MM.1S (cell line): ENCODE measurements at regions not wholly inside any gene's neighbourhood (a gene's known extent, or its start where the extent isn't known, plus 50 kb on each side); places are given as distances from the start of the nearest gene placed in this dataset.

ENCODE experiments used
- DNase-seq: peaks from one replicate; pipeline ENCODE4 v3.0.0-alpha.2; 2015
- H2AFZ ChIP-seq: fragments of 300-600 bp; sonication (generic); 2 replicates; pipeline ENCODE4 v1.6.0; 2016; ENCODE audit warnings: antibody characterized with exemption, low read length
- H3F3A ChIP-seq: fragments of 300-600 bp; sonication (generic); 2 replicates; pipeline ENCODE4 v1.6.1; 2016; ENCODE audit warnings: mild to moderate bottlenecking, antibody characterized with exemption, low read length, moderate library complexity, mixed read lengths; ENCODE audit not compliant: insufficient read depth
- H3K27ac ChIP-seq: fragments of 300-600 bp; sonication (generic); 2 replicates; pipeline ENCODE4 v1.5.1; 2016; ENCODE audit warnings: mild to moderate bottlenecking, low read length
- H3K27me3 ChIP-seq: fragments of 300-600 bp; sonication (generic); replicated peaks from 2 replicates; pipeline ENCODE4 v1.6.0; 2016; ENCODE audit warnings: low read length; ENCODE audit not compliant: insufficient read depth
- H3K36me3 ChIP-seq: fragments of 300-600 bp; sonication (generic); replicated peaks from 2 replicates; pipeline ENCODE4 v1.6.1; 2016; ENCODE audit warnings: mild to moderate bottlenecking, low read length, mixed read lengths; ENCODE audit not compliant: insufficient read depth
- H3K4me1 ChIP-seq: fragments of 300-600 bp; sonication (generic); 2 replicates; pipeline ENCODE4 v1.6.1; 2016; ENCODE audit warnings: low read length, mixed read lengths
- H3K4me2 ChIP-seq: fragments of 300-600 bp; sonication (generic); 2 replicates; pipeline ENCODE4 v1.6.0; 2016; ENCODE audit warnings: low read depth, low read length
- H3K4me3 ChIP-seq: fragments of 300-600 bp; sonication (generic); 2 replicates; pipeline ENCODE4 v1.5.1; 2016; ENCODE audit warnings: low read length, mixed read lengths
- H3K79me2 ChIP-seq: fragments of 300-600 bp; sonication (generic); 2 replicates; pipeline ENCODE4 v1.6.1; 2016; ENCODE audit warnings: mixed run types, low read length, mixed read lengths
- H3K9ac ChIP-seq: fragments of 300-600 bp; sonication (generic); 2 replicates; pipeline ENCODE4 v1.6.1; 2016; ENCODE audit warnings: low read length, mixed read lengths
- H3K9me2 ChIP-seq: fragments of 300-600 bp; sonication (generic); replicated peaks from 2 replicates; pipeline ENCODE4 v1.6.1; 2016; ENCODE audit warnings: mild to moderate bottlenecking, low read length, mixed read lengths; ENCODE audit not compliant: insufficient read depth
- H3K9me3 ChIP-seq: fragments of 300-600 bp; sonication (generic); replicated peaks from 2 replicates; pipeline ENCODE4 v1.6.1; 2016; ENCODE audit warnings: mild to moderate bottlenecking, low read length, mixed read lengths; ENCODE audit not compliant: insufficient read depth
- H4K20me1 ChIP-seq: fragments of 300-600 bp; sonication (generic); 2 replicates; pipeline ENCODE4 v1.6.1; 2016; ENCODE audit warnings: mild to moderate bottlenecking, low read length, moderate library complexity, mixed read lengths; ENCODE audit not compliant: insufficient read depth
- EZH2 ChIP-seq: fragments of 300-600 bp; sonication (generic); optimal IDR thresholded peaks from 2 replicates; pipeline ENCODE3; 2017; ENCODE audit warnings: low read depth, mild to moderate bottlenecking, antibody characterized with exemption, low read length, mixed read lengths
- EZH2phosphoT487 ChIP-seq: fragments of 300-600 bp; sonication (generic); IDR thresholded peaks from 2 replicates; pipeline ENCODE4 v1.6.1; 2018; ENCODE audit warnings: antibody characterized with exemption, low read length
- TF ChIP-seq, protein P1 (sequence below): fragments of 300-600 bp; sonication (generic); IDR thresholded peaks from 2 replicates; pipeline ENCODE4 v1.5.1; 2016; ENCODE audit warnings: antibody characterized with exemption, low read length, mixed read lengths

DNA sequence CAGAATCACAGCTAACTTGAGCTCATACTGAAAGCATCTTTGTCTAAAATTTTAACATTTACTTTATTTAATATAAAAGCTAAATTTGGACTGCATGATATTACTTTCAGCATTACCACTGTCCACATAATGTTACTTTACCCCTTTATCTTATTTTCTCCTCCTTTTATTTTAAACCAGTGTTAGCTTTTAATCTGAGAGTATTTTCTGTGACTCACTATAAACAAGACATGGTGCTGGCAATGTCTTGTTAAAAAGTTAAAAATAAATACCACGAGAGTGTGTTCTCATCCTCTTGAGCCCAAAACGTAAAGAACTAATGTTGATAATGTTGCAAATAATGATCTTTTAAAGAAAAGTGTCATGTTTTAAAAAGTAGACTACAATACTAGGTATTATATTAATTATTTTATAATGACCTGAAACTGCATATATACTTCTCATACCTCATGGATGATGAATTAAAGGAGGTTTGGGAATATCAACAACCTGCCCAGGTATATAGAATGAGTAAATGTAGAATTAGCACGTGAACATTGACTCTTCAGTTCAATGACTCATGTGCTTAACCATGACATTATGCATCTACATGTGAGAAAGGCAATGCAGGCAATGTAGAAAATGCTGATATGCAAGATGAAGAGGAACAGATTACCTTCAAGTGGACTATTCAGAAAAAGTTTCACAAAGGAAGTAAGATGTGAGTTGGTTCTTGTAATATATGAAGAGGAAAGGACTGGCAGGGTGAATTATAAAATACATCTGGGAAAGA, 454.1 kb upstream of the ADGRL3 start:
- H3K9ac ChIP-seq, result no peak overlapping the region
- no peak overlapping the region for H3K4me3 ChIP-seq
- H3K36me3 ChIP-seq, result no peaks in the 10 kb centered on the region
- H3K4me2 ChIP-seq, result no peak overlapping the region
- no peaks in the 10 kb centered on the region for H3K79me2 ChIP-seq
- H3K27me3 ChIP-seq, result no peaks in the 10 kb centered on the region
- peak; percentile 82 for DNase-seq
- H3F3A ChIP-seq, result no peaks in the 10 kb centered on the region
- H2AFZ ChIP-seq, result no peak overlapping the region
- peaks cover 13% of the 10 kb centered on the region; the same call in 1 of the 2 replicates for H3K4me1 ChIP-seq
- no peaks in the 10 kb centered on the region for H3K9me2 ChIP-seq
- no peak for TF ChIP-seq EZH2phosphoT487
- no peak for TF ChIP-seq EZH2
- TF ChIP-seq, protein P1, sequence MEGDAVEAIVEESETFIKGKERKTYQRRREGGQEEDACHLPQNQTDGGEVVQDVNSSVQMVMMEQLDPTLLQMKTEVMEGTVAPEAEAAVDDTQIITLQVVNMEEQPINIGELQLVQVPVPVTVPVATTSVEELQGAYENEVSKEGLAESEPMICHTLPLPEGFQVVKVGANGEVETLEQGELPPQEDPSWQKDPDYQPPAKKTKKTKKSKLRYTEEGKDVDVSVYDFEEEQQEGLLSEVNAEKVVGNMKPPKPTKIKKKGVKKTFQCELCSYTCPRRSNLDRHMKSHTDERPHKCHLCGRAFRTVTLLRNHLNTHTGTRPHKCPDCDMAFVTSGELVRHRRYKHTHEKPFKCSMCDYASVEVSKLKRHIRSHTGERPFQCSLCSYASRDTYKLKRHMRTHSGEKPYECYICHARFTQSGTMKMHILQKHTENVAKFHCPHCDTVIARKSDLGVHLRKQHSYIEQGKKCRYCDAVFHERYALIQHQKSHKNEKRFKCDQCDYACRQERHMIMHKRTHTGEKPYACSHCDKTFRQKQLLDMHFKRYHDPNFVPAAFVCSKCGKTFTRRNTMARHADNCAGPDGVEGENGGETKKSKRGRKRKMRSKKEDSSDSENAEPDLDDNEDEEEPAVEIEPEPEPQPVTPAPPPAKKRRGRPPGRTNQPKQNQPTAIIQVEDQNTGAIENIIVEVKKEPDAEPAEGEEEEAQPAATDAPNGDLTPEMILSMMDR, result no peak
- H3K27ac ChIP-seq, result peak overlapping the region; percentile 30; the same call in 1 of the 2 replicates
- H3K9me3 ChIP-seq, result no peaks in the 10 kb centered on the region
- H4K20me1 ChIP-seq, result no peaks in the 10 kb centered on the region

DNA sequence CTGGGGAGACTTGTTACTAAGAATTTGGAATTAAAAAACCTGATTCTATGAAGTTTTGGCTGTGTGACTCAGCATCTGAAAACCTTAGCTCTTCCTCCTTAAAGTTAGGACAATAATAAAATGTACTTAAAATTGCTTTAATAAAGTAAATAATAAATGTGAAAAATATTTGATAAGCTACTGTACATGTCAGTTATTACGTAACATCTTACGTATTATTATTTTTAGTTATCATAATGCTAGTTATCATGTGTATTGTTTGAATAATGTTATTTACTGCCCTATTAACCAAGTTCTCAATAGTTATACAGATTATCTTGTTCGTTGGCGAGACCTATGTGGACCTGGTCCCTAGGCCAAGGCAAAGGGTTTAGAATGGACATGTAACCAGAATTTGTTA, 449.2 kb upstream of the ADGRL3 start:
- H4K20me1 ChIP-seq, result no peaks in the 10 kb centered on the region
- H3K4me1 ChIP-seq, result peaks cover 13% of the 10 kb centered on the region; the same call in 1 of the 2 replicates
- no peak overlapping the region for H3K9ac ChIP-seq
- no peak for DNase-seq
- H3K27me3 ChIP-seq, result no peaks in the 10 kb centered on the region
- H3K4me3 ChIP-seq, result no peak overlapping the region
- no peak overlapping the region for H3K27ac ChIP-seq
- no peaks in the 10 kb centered on the region for H3K9me2 ChIP-seq
- no peaks in the 10 kb centered on the region for H3K79me2 ChIP-seq
- TF ChIP-seq, protein P1, result no peak
- TF ChIP-seq EZH2phosphoT487 (no peak), EZH2 (no peak)
- no peak overlapping the region for H3K4me2 ChIP-seq
- no peaks in the 10 kb centered on the region for H3K36me3 ChIP-seq
- no peak overlapping the region for H2AFZ ChIP-seq
- H3K9me3 ChIP-seq, result no peaks in the 10 kb centered on the region
- no peaks in the 10 kb centered on the region for H3F3A ChIP-seq

DNA sequence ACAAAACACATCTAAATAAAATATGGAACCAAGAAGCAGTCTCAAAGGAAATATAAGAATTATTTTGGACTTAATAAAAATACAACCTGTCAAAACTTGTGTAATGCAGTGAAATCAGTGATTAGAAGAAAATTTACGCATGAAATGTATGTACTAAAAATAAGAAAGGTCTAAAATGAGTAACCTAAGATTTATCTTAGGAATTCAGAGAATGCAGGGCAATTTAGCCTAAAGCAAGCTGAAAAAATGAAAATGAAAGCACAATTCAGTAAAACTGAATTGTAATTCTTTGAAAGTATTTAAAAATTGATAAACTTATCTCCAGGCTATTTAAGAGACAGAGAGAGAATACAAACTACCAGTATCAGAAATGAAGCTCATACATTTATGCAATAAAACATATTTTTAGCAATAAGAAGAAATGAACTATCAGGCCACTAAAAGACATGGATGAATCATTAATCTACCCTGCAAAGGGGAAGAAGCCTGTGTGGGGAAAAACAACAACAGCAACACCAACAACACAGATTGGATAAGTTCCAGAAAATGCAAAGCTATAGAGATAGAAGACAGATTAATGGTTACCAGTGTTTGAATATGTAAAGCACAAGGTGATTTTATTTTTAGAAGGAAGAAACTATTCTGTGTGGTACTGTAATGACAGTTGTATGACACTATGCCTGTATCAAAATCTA, 442.0 kb upstream of the ADGRL3 start:
- Histone ChIP-seq H3K9me2 (no peaks in the 10 kb centered on the region), H3K27me3 (no peaks in the 10 kb centered on the region), H3K4me2 (peak overlapping the region; percentile 46), H4K20me1 (no peaks in the 10 kb centered on the region), H2AFZ (no peak overlapping the region), H3K27ac (no peak overlapping the region), H3F3A (peaks cover 6% of the 10 kb centered on the region; the same call in 1 of the 2 replicates), H3K36me3 (no peaks in the 10 kb centered on the region), H3K4me3 (peak overlapping the region; percentile 11; the same call in 1 of the 2 replicates), H3K9me3 (no peaks in the 10 kb centered on the region), H3K4me1 (peaks cover 12% of the 10 kb centered on the region), H3K9ac (no peak overlapping the region), H3K79me2 (no peaks in the 10 kb centered on the region)
- no peak for DNase-seq
- no peak for TF ChIP-seq EZH2phosphoT487
- no peak for TF ChIP-seq EZH2
- TF ChIP-seq, protein P1, result no peak
